SK-N-SH treated with all-trans-retinoic acid at 6 μM for 48 hours (cell line): ENCODE measurements at regions not wholly inside any gene's neighbourhood (a gene's known extent, or its start where the extent isn't known, plus 50 kb on each side); places are given as distances from the start of the nearest gene placed in this dataset.
"Not testable (repeated sequence)": the region's sequence is repeated elsewhere in the genome, so short reads cannot be mapped to it uniquely, and the experiment has no call there.

Experiments used
- ATAC-seq: fragments of 200-7000 bp; cut with Tn5 transposase; 3 replicates; pipeline ENCODE4 v1.9.1; 2020; ENCODE audit warnings: mild to moderate bottlenecking, moderate library complexity
- ARNTL ChIP-seq: fragments of 450-650 bp; formaldehyde crosslinking; IDR thresholded peaks from 2 replicates; pipeline ENCODE4 v1.5.0; 2020; ENCODE audit warnings: low read depth, mild to moderate bottlenecking, moderate library complexity, borderline replicate concordance
- BACH2 ChIP-seq: fragments of 250-450 bp; sonication (Bioruptor Pico); IDR thresholded peaks from 2 replicates; pipeline ENCODE4 v1.9.0; 2021; ENCODE audit warnings: mild to moderate bottlenecking, borderline replicate concordance
- CREB5 ChIP-seq: fragments of 250-450 bp; sonication (Bioruptor Pico); IDR thresholded peaks from 2 replicates; pipeline ENCODE4 v1.5.1; 2020; ENCODE audit warnings: low read depth, mild to moderate bottlenecking, moderate library complexity
- CSRNP3 ChIP-seq: fragments of 250-450 bp; sonication (Bioruptor Pico); IDR thresholded peaks from 2 replicates; pipeline ENCODE4 v1.5.1; 2021; ENCODE audit warnings: mild to moderate bottlenecking, moderate library complexity
- ESRRG ChIP-seq: fragments of 250-450 bp; sonication (Bioruptor Pico); IDR thresholded peaks from 2 replicates; pipeline ENCODE4 v1.6.1; 2021; ENCODE audit warnings: mild to moderate bottlenecking
- GLIS3 ChIP-seq: fragments of 250-450 bp; sonication (Bioruptor Pico); IDR thresholded peaks from 2 replicates; pipeline ENCODE4 v1.5.0; 2020; ENCODE audit warnings: mild to moderate bottlenecking, moderate library complexity
- ISL1 ChIP-seq: fragments of 250-450 bp; sonication (Bioruptor Pico); IDR thresholded peaks from 2 replicates; pipeline ENCODE4 v2.1.2; 2022; ENCODE audit warnings: mild to moderate bottlenecking, moderate library complexity
- PATZ1 ChIP-seq: fragments of 250-450 bp; sonication (Bioruptor Pico); IDR thresholded peaks from 2 replicates; pipeline ENCODE4 v1.8.0; 2020; ENCODE audit warnings: mild to moderate bottlenecking, moderate library complexity, borderline replicate concordance
- POU6F1 ChIP-seq: fragments of 250-450 bp; sonication (Bioruptor Pico); IDR thresholded peaks from 2 replicates; pipeline ENCODE4 v1.8.0; 2021; ENCODE audit warnings: low read depth, mild to moderate bottlenecking, moderate library complexity, borderline replicate concordance
- PPARA ChIP-seq: fragments of 250-450 bp; sonication (Bioruptor Pico); IDR thresholded peaks from 2 replicates; pipeline ENCODE4 v1.5.0; 2020; ENCODE audit warnings: mild to moderate bottlenecking, borderline replicate concordance
- RARB ChIP-seq: fragments of 250-450 bp; sonication (Bioruptor Pico); IDR thresholded peaks from 2 replicates; pipeline ENCODE4 v1.8.0; 2021; ENCODE audit warnings: mild to moderate bottlenecking, moderate library complexity
- SNAI2 ChIP-seq: fragments of 250-450 bp; sonication (Bioruptor Pico); IDR thresholded peaks from 2 replicates; pipeline ENCODE4 v1.5.0; 2020; ENCODE audit warnings: mild to moderate bottlenecking, moderate library complexity
- TOX ChIP-seq: fragments of 250-450 bp; sonication (Bioruptor Pico); IDR thresholded peaks from 2 replicates; pipeline ENCODE4 v1.8.0; 2021; ENCODE audit warnings: mild to moderate bottlenecking, moderate library complexity, borderline replicate concordance
- TSHZ2 ChIP-seq: fragments of 250-450 bp; sonication (Bioruptor Pico); IDR thresholded peaks from 2 replicates; pipeline ENCODE4 v1.5.0; 2020; ENCODE audit warnings: mild to moderate bottlenecking, moderate library complexity
- ZC3H10 ChIP-seq: fragments of 250-450 bp; sonication (Bioruptor Pico); IDR thresholded peaks from 2 replicates; pipeline ENCODE4 v1.5.1; 2021; ENCODE audit warnings: mild to moderate bottlenecking, moderate library complexity
- ZFP3 ChIP-seq: fragments of 250-450 bp; sonication (Bioruptor Pico); IDR thresholded peaks from 2 replicates; pipeline ENCODE4 v1.5.0; 2020; ENCODE audit warnings: mild to moderate bottlenecking, moderate library complexity
- ZNF565 ChIP-seq: fragments of 450-650 bp; formaldehyde crosslinking; conservative IDR thresholded peaks from 2 replicates; pipeline ENCODE4 v1.5.0; 2020; ENCODE audit warnings: low read depth, mild to moderate bottlenecking, moderate library complexity
- ZNF8 ChIP-seq: fragments of 450-650 bp; formaldehyde crosslinking; IDR thresholded peaks from 2 replicates; pipeline ENCODE4 v1.5.0; 2020; ENCODE audit warnings: mild to moderate bottlenecking, moderate library complexity

GRCh38 chr4:98822144-98822543 lies 106.8 kb downstream of the EIF4E start:
- no peak for ATAC-seq
- TF ChIP-seq PPARA (CRISPR knock-in tag): no peak
- TF ChIP-seq TOX (CRISPR knock-in tag): no peak
- no peak for TF ChIP-seq ZC3H10 (CRISPR knock-in tag)
- TF ChIP-seq RARB (CRISPR knock-in tag): no peak
- no peak for TF ChIP-seq TSHZ2 (CRISPR knock-in tag)
- no peak for TF ChIP-seq ZNF565
- no peak for TF ChIP-seq POU6F1 (CRISPR knock-in tag)
- TF ChIP-seq ZFP3 (CRISPR knock-in tag): no peak

GRCh38 chr4:98818116-98818515 lies 110.8 kb downstream of the EIF4E start:
- not testable (repeated sequence) for ATAC-seq

- ATAC-seq: no peak
- TF ChIP-seq ZFP3 (CRISPR knock-in tag) (no peak), ZC3H10 (CRISPR knock-in tag) (no peak), BACH2 (no peak), ZNF565 (no peak), CREB5 (CRISPR knock-in tag) (no peak), GLIS3 (no peak), ARNTL (CRISPR knock-in tag) (no peak), PATZ1 (CRISPR knock-in tag) (no peak), POU6F1 (CRISPR knock-in tag) (no peak), ISL1 (CRISPR knock-in tag) (no peak), RARB (CRISPR knock-in tag) (no peak), CSRNP3 (CRISPR knock-in tag) (no peak), ZNF8 (CRISPR knock-in tag) (no peak)
Measured at GRCh38 chr4:98816816-98817215, 112.1 kb downstream of the EIF4E start.

GRCh38 chr4:98816386-98816785 lies 112.5 kb downstream of the EIF4E start:
- no peak for ATAC-seq
- TF ChIP-seq PATZ1 (CRISPR knock-in tag) (no peak), TOX (CRISPR knock-in tag) (no peak), ZNF8 (CRISPR knock-in tag) (no peak), ISL1 (CRISPR knock-in tag) (no peak), ESRRG (CRISPR knock-in tag) (no peak), SNAI2 (CRISPR knock-in tag) (no peak), GLIS3 (no peak), ZC3H10 (CRISPR knock-in tag) (no peak), CREB5 (CRISPR knock-in tag) (no peak), ZNF565 (no peak), PPARA (CRISPR knock-in tag) (no peak), CSRNP3 (CRISPR knock-in tag) (no peak)
